Esophagus muscularis mucosa (tissue), 4 donors: ENCODE measurements at regions not wholly inside any gene's neighbourhood (a gene's known extent, or its start where the extent isn't known, plus 50 kb on each side); places are given as distances from the start of the nearest gene placed in this dataset.

Experiments
- CTCF ChIP-seq, 3 experiments: fragments of 200-600 bp in 2 of 3; fragments of 450-650 bp in 1 of 3; sonication (generic) in 2 of 3; IDR thresholded peaks; one replicate each; pipeline ENCODE4 v1.5.1; 2017 to 2019; ENCODE audit warnings: antibody characterized with exemption in 3 of 3, mild to moderate bottlenecking in 2 of 3, moderate library complexity in 1 of 3
- EP300 ChIP-seq: sonication (generic); formaldehyde crosslinking; IDR thresholded peaks from one replicate; pipeline ENCODE4 v1.6.1; 2017; ENCODE audit warnings: antibody characterized with exemption
- POLR2A ChIP-seq: fragments of 450-650 bp; IDR thresholded peaks from one replicate; pipeline ENCODE4 v1.6.1; 2017; ENCODE audit warnings: antibody characterized with exemption, moderate library complexity, mild to moderate bottlenecking, low read depth
- POLR2AphosphoS5 ChIP-seq, 2 donors: sonication (generic); formaldehyde crosslinking; IDR thresholded peaks; one replicate each; pipeline ENCODE4 v1.6.1; 2017; ENCODE audit warnings: antibody characterized with exemption in 2 of 2

GRCh38 chr1:188188317-188188716, 1359.6 kb downstream of the PLA2G4A start:
- no peak for TF ChIP-seq CTCF (IDR thresholded peaks at IDR 0.05)
- no peak for TF ChIP-seq EP300
- no peak for TF ChIP-seq POLR2AphosphoS5 (IDR thresholded peaks at IDR 0.05)
- no peak for TF ChIP-seq POLR2A
